NB4 (cell line): ENCODE measurements at regions not wholly inside any gene's neighbourhood (a gene's known extent, or its start where the extent isn't known, plus 50 kb on each side); places are given as distances from the start of the nearest gene placed in this dataset.

Source experiments
- CTCF ChIP-seq: IDR thresholded peaks from one replicate; pipeline ENCODE4 v1.5.1; 2012; ENCODE audit warnings: low read depth, low read length
- MAX ChIP-seq: IDR thresholded peaks from 2 replicates; pipeline ENCODE4 v1.6.1; 2011; ENCODE audit warnings: low read depth, low read length
- MYC ChIP-seq: IDR thresholded peaks from 2 replicates; pipeline ENCODE4 v1.6.1; 2011; ENCODE audit warnings: low read depth, low read length
- POLR2A ChIP-seq: IDR thresholded peaks from 2 replicates; pipeline ENCODE4 v1.6.1; 2011; ENCODE audit warnings: mild to moderate bottlenecking; ENCODE audit not compliant: insufficient read length; ENCODE audit errors: extremely low read depth

GRCh38 chr9:129287619-129288305 is 109.7 kb upstream of the IER5L start:
- no peak for TF ChIP-seq CTCF
- TF ChIP-seq MYC: no peak
- TF ChIP-seq POLR2A: no peak
- no peak for TF ChIP-seq MAX
